HCT116 (cell line): ENCODE measurements at regions not wholly inside any gene's neighbourhood (a gene's known extent, or its start where the extent isn't known, plus 50 kb on each side); places are given as distances from the start of the nearest gene placed in this dataset.

ENCODE experiments used
- ATAC-seq: fragments of 200-7000 bp; cut with Tn5 transposase; 2 replicates; pipeline ENCODE4 v1.9.1; 2020; ENCODE audit warnings: mild to moderate bottlenecking, moderate library complexity
- BruUV-seq: library from RNA; stranded (reverse); fragments of 400-500 nt; replicated peaks from 2 replicates; lab custom pipeline; 2021; lab: Mats Ljungman, UMichigan
- CTCF ChIA-PET: fragments of 300-600 bp; sonication (Branson Sonifier 250); formaldehyde crosslinking; loops from one replicate; lab custom pipeline; 2021; ENCODE audit warnings: antibody characterized with exemption; lab: Charles Lee
- POLR2A ChIA-PET: fragments of 300-600, 350-600 bp; sonication (Branson Sonifier 250); formaldehyde crosslinking; loops from one replicate; lab custom pipeline; 2021; ENCODE audit warnings: antibody characterized with exemption; lab: Charles Lee
- RAD21 ChIA-PET, 2 experiments: fragments of 300-600 bp; sonication (Branson Sonifier 250); formaldehyde crosslinking; loops; one replicate each; lab custom pipeline; 2023; ENCODE audit warnings: low total read pairs in 2 of 2; ENCODE audit not compliant: uncharacterized antibody in 2 of 2, unreplicated experiment in 2 of 2, low non-redundant PET in 1 of 2; lab: Charles Lee
- DNase-seq: peaks from one replicate; pipeline ENCODE4 v3.0.0-alpha.2; 2010; ENCODE audit warnings: low read depth, low spot score
- H2AFZ ChIP-seq: fragments of 200-600 bp; shearing (Covaris generic), sonication (generic); 2 replicates; pipeline ENCODE4 v1.6.1; 2017; ENCODE audit warnings: low read depth, mixed run types, mixed read lengths, antibody characterized with exemption, low read length; ENCODE audit not compliant: poor library complexity, severe bottlenecking
- H3K27ac ChIP-seq: 2 replicates; pipeline ENCODE4 v1.5.1; 2012; ENCODE audit warnings: low read depth, low read length
- H3K27me3 ChIP-seq: fragments of 200-600 bp; sonication (generic); 2 replicates; pipeline ENCODE4 v1.6.1; 2016; ENCODE audit warnings: mixed run types, low read length, mixed read lengths; ENCODE audit not compliant: insufficient read depth
- H3K36me3 ChIP-seq, 2 experiments: fragments of 200-500 bp in 1 of 2; fragments of 200-600 bp in 1 of 2; sonication (Bioruptor generic) in 1 of 2; sonication (generic) in 1 of 2; 2 replicates each; pipeline versions ENCODE4 v1.5.1 to v1.6.1; 2014 to 2016; ENCODE audit warnings: low read length in 2 of 2, inconsistent platforms in 1 of 2, mixed read lengths in 1 of 2, mixed run types in 1 of 2; ENCODE audit not compliant: insufficient read depth in 2 of 2, control insufficient read depth in 1 of 2
- H3K4me1 ChIP-seq, 2 experiments: fragments of 200-600 bp in 1 of 2; sonication (generic) in 1 of 2; 2 replicates each; pipeline versions ENCODE4 v1.5.1 to v1.6.1; 2012 to 2017; ENCODE audit warnings: low read length in 2 of 2, inconsistent platforms in 1 of 2, mild to moderate bottlenecking in 1 of 2, mixed read lengths in 1 of 2, mixed run types in 1 of 2, moderate library complexity in 1 of 2; ENCODE audit not compliant: insufficient read depth in 2 of 2, control insufficient read depth in 1 of 2
- H3K4me2 ChIP-seq: fragments of 200-600 bp; sonication (generic); 2 replicates; pipeline ENCODE4 v1.6.1; 2017; ENCODE audit warnings: mixed run types, low read length, mixed read lengths
- H3K4me3 ChIP-seq, 2 experiments: fragments of 200-600 bp in 1 of 2; sonication (generic) in 1 of 2; replicated peaks in 1 of 2; 2 replicates each; pipeline ENCODE4 v1.5.1; 2011 to 2016; ENCODE audit warnings: low read length in 2 of 2, control low read depth in 1 of 2, low read depth in 1 of 2, mild to moderate bottlenecking in 1 of 2, mixed read lengths in 1 of 2, mixed run types in 1 of 2
- H3K79me2 ChIP-seq: fragments of 200-600 bp; sonication (generic); 2 replicates; pipeline ENCODE4 v1.6.1; 2017; ENCODE audit warnings: mild to moderate bottlenecking, mixed run types, low read length, moderate library complexity, mixed read lengths; ENCODE audit not compliant: insufficient read depth
- H3K9ac ChIP-seq: fragments of 200-600 bp; sonication (generic); 2 replicates; pipeline ENCODE4 v1.6.1; 2016; ENCODE audit warnings: low read length, mixed read lengths
- H3K9me2 ChIP-seq: fragments of 200-600 bp; sonication (generic), shearing (Covaris generic); 2 replicates; pipeline ENCODE4 v1.6.1; 2017; ENCODE audit warnings: mixed run types, mild to moderate bottlenecking, moderate library complexity; ENCODE audit not compliant: insufficient read depth
- H3K9me3 ChIP-seq, 2 experiments: fragments of 200-500 bp in 1 of 2; fragments of 200-600 bp in 1 of 2; sonication (Bioruptor generic) in 1 of 2; sonication (generic) in 1 of 2; 2 replicates each; pipeline ENCODE4 v1.6.1; 2014 to 2017; ENCODE audit warnings: low read length in 2 of 2, mixed read lengths in 2 of 2, inconsistent platforms in 1 of 2, low read depth in 1 of 2, mild to moderate bottlenecking in 1 of 2, mixed run types in 1 of 2, moderate library complexity in 1 of 2; ENCODE audit not compliant: control insufficient read depth in 1 of 2, insufficient read depth in 1 of 2
- H4K20me1 ChIP-seq: fragments of 200-600 bp; sonication (generic), shearing (Covaris generic); 2 replicates; pipeline ENCODE4 v1.6.1; 2017; ENCODE audit warnings: mixed run types, mild to moderate bottlenecking, moderate library complexity; ENCODE audit not compliant: insufficient read depth
- ATF3 ChIP-seq: IDR thresholded peaks from 2 replicates; pipeline ENCODE4 v1.6.1; 2012
- CBX3 ChIP-seq: IDR thresholded peaks from 2 replicates; pipeline ENCODE4 v1.6.1; 2012; ENCODE audit warnings: low read depth
- CEBPB ChIP-seq: IDR thresholded peaks from 2 replicates; pipeline ENCODE4 v1.6.1; 2012; ENCODE audit warnings: low read depth
- EZH2 ChIP-seq: fragments of 200-600 bp; sonication (generic); IDR thresholded peaks from 2 replicates; pipeline ENCODE4 v1.6.1; 2017; ENCODE audit warnings: antibody characterized with exemption, mixed run types
- EZH2phosphoT487 ChIP-seq: fragments of 200-600 bp; IDR thresholded peaks from 2 replicates; pipeline ENCODE4 v1.6.1; 2018; ENCODE audit warnings: antibody characterized with exemption, borderline replicate concordance
- FOSL1 ChIP-seq: IDR thresholded peaks from 2 replicates; pipeline ENCODE4 v1.6.1; 2012; ENCODE audit warnings: low read depth
- MAX ChIP-seq: IDR thresholded peaks from 2 replicates; pipeline ENCODE4 v1.6.1; 2012
- POLR2AphosphoS5 ChIP-seq: IDR thresholded peaks from 2 replicates; pipeline ENCODE4 v1.6.1; 2011; ENCODE audit warnings: mild to moderate bottlenecking, low read depth, low read length, moderate library complexity
- RAD21 ChIP-seq: IDR thresholded peaks from 2 replicates; pipeline ENCODE4 v1.6.1; 2012; ENCODE audit warnings: low read depth, mild to moderate bottlenecking
- REST ChIP-seq: IDR thresholded peaks from 2 replicates; pipeline ENCODE4 v1.6.1; 2012; ENCODE audit warnings: low read depth
- SIN3A ChIP-seq: IDR thresholded peaks from 2 replicates; pipeline ENCODE4 v1.6.1; 2012; ENCODE audit warnings: low read depth
- SRF ChIP-seq: IDR thresholded peaks from 2 replicates; pipeline ENCODE4 v1.6.1; 2012; ENCODE audit warnings: low read depth
- TCF7L2 ChIP-seq: IDR thresholded peaks from 2 replicates; pipeline ENCODE4 v1.7.0; 2011; ENCODE audit warnings: borderline replicate concordance, inconsistent platforms; ENCODE audit not compliant: insufficient read depth, insufficient read length; ENCODE audit errors: extremely low read depth
- YY1 ChIP-seq: IDR thresholded peaks from 2 replicates; pipeline ENCODE4 v1.6.1; 2011; ENCODE audit warnings: low read length, low read depth, moderate library complexity, mild to moderate bottlenecking; ENCODE audit not compliant: insufficient replicate concordance; ENCODE audit errors: extremely low read depth
- ZBTB33 ChIP-seq: IDR thresholded peaks from 2 replicates; pipeline ENCODE4 v1.6.1; 2011; ENCODE audit warnings: mild to moderate bottlenecking, low read length, moderate library complexity; ENCODE audit not compliant: insufficient replicate concordance; ENCODE audit errors: extremely low read depth
- ZFX ChIP-seq: fragments of 450-650 bp; IDR thresholded peaks from 2 replicates; pipeline ENCODE4 v1.6.1; 2017
- ZNF274 ChIP-seq: fragments of 200-500 bp; sonication (Bioruptor generic); IDR thresholded peaks from 2 replicates; pipeline ENCODE4 v1.6.1; 2014; ENCODE audit warnings: mild to moderate bottlenecking, low read depth, low read length, inconsistent platforms
- intact Hi-C: fragments of 100-400 bp; cut with micrococcal nuclease; formaldehyde crosslinking; loops from 2 replicates; pipeline ENCODE4 v1.10.0; 2022

- TF ChIP-seq REST (no peak), EZH2phosphoT487 (no peak)
- TF ChIP-seq, all 23 proteins: peak for 0
Observed at GRCh38 chr4:127327491-127327890, 305.3 kb upstream of the INTU start (continued).

GRCh38 chr4:127335073-127335620 is 297.6 kb upstream of the INTU start:
- ChIA-PET RAD21 (interaction anchor here in 1 of 2 experiments (0.7 kb wide), 1 partner anchor 390 kb away, joined by 3 read pairs; no protein-coding TSS in a partner anchor), CTCF (no interaction called here), POLR2A (no interaction called here)
- no peak for ATAC-seq
- Histone ChIP-seq H3K9me3 (no peaks in the 10 kb centered on the region), H4K20me1 (no peaks in the 10 kb centered on the region), H3K79me2 (no peaks in the 10 kb centered on the region), H3K4me2 (no peak overlapping the region), H3K36me3 (no peaks in the 10 kb centered on the region), H3K9me2 (no peaks in the 10 kb centered on the region), H3K27me3 (no peaks in the 10 kb centered on the region), H3K4me3 (no peak overlapping the region), H2AFZ (no peak overlapping the region), H3K27ac (no peak overlapping the region), H3K9ac (no peak overlapping the region), H3K4me1 (no peaks in the 10 kb centered on the region)
- no peak for DNase-seq
- no TSS peak for BruUV-seq
- intact Hi-C loops: no loop called here
- TF ChIP-seq ZFX: no peak
- no peak for TF ChIP-seq CEBPB
- TF ChIP-seq ZNF274: no peak
- no peak for TF ChIP-seq FOSL1
- no peak for TF ChIP-seq YY1
- no peak for TF ChIP-seq TCF7L2
- TF ChIP-seq RAD21: no peak
- TF ChIP-seq EZH2: no peak
- TF ChIP-seq CBX3: no peak
- TF ChIP-seq SRF: no peak
- no peak for TF ChIP-seq POLR2AphosphoS5
- TF ChIP-seq ATF3: no peak
- no peak for TF ChIP-seq SIN3A
- TF ChIP-seq ZBTB33: no peak
- TF ChIP-seq EZH2phosphoT487: no peak
- TF ChIP-seq MAX: no peak
